HCT116 (cell line): ENCODE measurements at regions not wholly inside any gene's neighbourhood (a gene's known extent, or its start where the extent isn't known, plus 50 kb on each side); places are given as distances from the start of the nearest gene placed in this dataset.

ENCODE experiments used
- ATAC-seq: fragments of 200-7000 bp; cut with Tn5 transposase; 2 replicates; pipeline ENCODE4 v1.9.1; 2020; ENCODE audit warnings: mild to moderate bottlenecking, moderate library complexity
- BruUV-seq: library from RNA; stranded (reverse); fragments of 400-500 nt; replicated peaks from 2 replicates; lab custom pipeline; 2021; lab: Mats Ljungman, UMichigan
- CTCF ChIA-PET: fragments of 300-600 bp; sonication (Branson Sonifier 250); formaldehyde crosslinking; loops from one replicate; lab custom pipeline; 2021; ENCODE audit warnings: antibody characterized with exemption; lab: Charles Lee
- POLR2A ChIA-PET: fragments of 300-600, 350-600 bp; sonication (Branson Sonifier 250); formaldehyde crosslinking; loops from one replicate; lab custom pipeline; 2021; ENCODE audit warnings: antibody characterized with exemption; lab: Charles Lee
- RAD21 ChIA-PET, 2 experiments: fragments of 300-600 bp; sonication (Branson Sonifier 250); formaldehyde crosslinking; loops; one replicate each; lab custom pipeline; 2023; ENCODE audit warnings: low total read pairs in 2 of 2; ENCODE audit not compliant: uncharacterized antibody in 2 of 2, unreplicated experiment in 2 of 2, low non-redundant PET in 1 of 2; lab: Charles Lee
- DNase-seq: peaks from one replicate; pipeline ENCODE4 v3.0.0-alpha.2; 2010; ENCODE audit warnings: low read depth, low spot score
- H2AFZ ChIP-seq: fragments of 200-600 bp; shearing (Covaris generic), sonication (generic); 2 replicates; pipeline ENCODE4 v1.6.1; 2017; ENCODE audit warnings: low read depth, mixed run types, mixed read lengths, antibody characterized with exemption, low read length; ENCODE audit not compliant: poor library complexity, severe bottlenecking
- H3K27ac ChIP-seq: 2 replicates; pipeline ENCODE4 v1.5.1; 2012; ENCODE audit warnings: low read depth, low read length
- H3K27me3 ChIP-seq: fragments of 200-600 bp; sonication (generic); 2 replicates; pipeline ENCODE4 v1.6.1; 2016; ENCODE audit warnings: mixed run types, low read length, mixed read lengths; ENCODE audit not compliant: insufficient read depth
- H3K36me3 ChIP-seq, 2 experiments: fragments of 200-500 bp in 1 of 2; fragments of 200-600 bp in 1 of 2; sonication (Bioruptor generic) in 1 of 2; sonication (generic) in 1 of 2; 2 replicates each; pipeline versions ENCODE4 v1.5.1 to v1.6.1; 2014 to 2016; ENCODE audit warnings: low read length in 2 of 2, inconsistent platforms in 1 of 2, mixed read lengths in 1 of 2, mixed run types in 1 of 2; ENCODE audit not compliant: insufficient read depth in 2 of 2, control insufficient read depth in 1 of 2
- H3K4me1 ChIP-seq, 2 experiments: fragments of 200-600 bp in 1 of 2; sonication (generic) in 1 of 2; 2 replicates each; pipeline versions ENCODE4 v1.5.1 to v1.6.1; 2012 to 2017; ENCODE audit warnings: low read length in 2 of 2, inconsistent platforms in 1 of 2, mild to moderate bottlenecking in 1 of 2, mixed read lengths in 1 of 2, mixed run types in 1 of 2, moderate library complexity in 1 of 2; ENCODE audit not compliant: insufficient read depth in 2 of 2, control insufficient read depth in 1 of 2
- H3K4me2 ChIP-seq: fragments of 200-600 bp; sonication (generic); 2 replicates; pipeline ENCODE4 v1.6.1; 2017; ENCODE audit warnings: mixed run types, low read length, mixed read lengths
- H3K4me3 ChIP-seq, 2 experiments: fragments of 200-600 bp in 1 of 2; sonication (generic) in 1 of 2; replicated peaks in 1 of 2; 2 replicates each; pipeline ENCODE4 v1.5.1; 2011 to 2016; ENCODE audit warnings: low read length in 2 of 2, control low read depth in 1 of 2, low read depth in 1 of 2, mild to moderate bottlenecking in 1 of 2, mixed read lengths in 1 of 2, mixed run types in 1 of 2
- H3K79me2 ChIP-seq: fragments of 200-600 bp; sonication (generic); 2 replicates; pipeline ENCODE4 v1.6.1; 2017; ENCODE audit warnings: mild to moderate bottlenecking, mixed run types, low read length, moderate library complexity, mixed read lengths; ENCODE audit not compliant: insufficient read depth
- H3K9ac ChIP-seq: fragments of 200-600 bp; sonication (generic); 2 replicates; pipeline ENCODE4 v1.6.1; 2016; ENCODE audit warnings: low read length, mixed read lengths
- H3K9me2 ChIP-seq: fragments of 200-600 bp; sonication (generic), shearing (Covaris generic); 2 replicates; pipeline ENCODE4 v1.6.1; 2017; ENCODE audit warnings: mixed run types, mild to moderate bottlenecking, moderate library complexity; ENCODE audit not compliant: insufficient read depth
- H3K9me3 ChIP-seq, 2 experiments: fragments of 200-500 bp in 1 of 2; fragments of 200-600 bp in 1 of 2; sonication (Bioruptor generic) in 1 of 2; sonication (generic) in 1 of 2; 2 replicates each; pipeline ENCODE4 v1.6.1; 2014 to 2017; ENCODE audit warnings: low read length in 2 of 2, mixed read lengths in 2 of 2, inconsistent platforms in 1 of 2, low read depth in 1 of 2, mild to moderate bottlenecking in 1 of 2, mixed run types in 1 of 2, moderate library complexity in 1 of 2; ENCODE audit not compliant: control insufficient read depth in 1 of 2, insufficient read depth in 1 of 2
- H4K20me1 ChIP-seq: fragments of 200-600 bp; sonication (generic), shearing (Covaris generic); 2 replicates; pipeline ENCODE4 v1.6.1; 2017; ENCODE audit warnings: mixed run types, mild to moderate bottlenecking, moderate library complexity; ENCODE audit not compliant: insufficient read depth
- CEBPB ChIP-seq: IDR thresholded peaks from 2 replicates; pipeline ENCODE4 v1.6.1; 2012; ENCODE audit warnings: low read depth
- ELF1 ChIP-seq: IDR thresholded peaks from 2 replicates; pipeline ENCODE4 v1.6.1; 2012; ENCODE audit warnings: low read depth, borderline replicate concordance
- EZH2 ChIP-seq: fragments of 200-600 bp; sonication (generic); IDR thresholded peaks from 2 replicates; pipeline ENCODE4 v1.6.1; 2017; ENCODE audit warnings: antibody characterized with exemption, mixed run types
- EZH2phosphoT487 ChIP-seq: fragments of 200-600 bp; IDR thresholded peaks from 2 replicates; pipeline ENCODE4 v1.6.1; 2018; ENCODE audit warnings: antibody characterized with exemption, borderline replicate concordance
- FOSL1 ChIP-seq: IDR thresholded peaks from 2 replicates; pipeline ENCODE4 v1.6.1; 2012; ENCODE audit warnings: low read depth
- RAD21 ChIP-seq: IDR thresholded peaks from 2 replicates; pipeline ENCODE4 v1.6.1; 2012; ENCODE audit warnings: low read depth, mild to moderate bottlenecking
- SIN3A ChIP-seq: IDR thresholded peaks from 2 replicates; pipeline ENCODE4 v1.6.1; 2012; ENCODE audit warnings: low read depth
- SRF ChIP-seq: IDR thresholded peaks from 2 replicates; pipeline ENCODE4 v1.6.1; 2012; ENCODE audit warnings: low read depth
- TCF7L2 ChIP-seq: IDR thresholded peaks from 2 replicates; pipeline ENCODE4 v1.7.0; 2011; ENCODE audit warnings: borderline replicate concordance, inconsistent platforms; ENCODE audit not compliant: insufficient read depth, insufficient read length; ENCODE audit errors: extremely low read depth
- YY1 ChIP-seq: IDR thresholded peaks from 2 replicates; pipeline ENCODE4 v1.6.1; 2011; ENCODE audit warnings: low read length, low read depth, moderate library complexity, mild to moderate bottlenecking; ENCODE audit not compliant: insufficient replicate concordance; ENCODE audit errors: extremely low read depth
- ZFX ChIP-seq: fragments of 450-650 bp; IDR thresholded peaks from 2 replicates; pipeline ENCODE4 v1.6.1; 2017
- ZNF274 ChIP-seq: fragments of 200-500 bp; sonication (Bioruptor generic); IDR thresholded peaks from 2 replicates; pipeline ENCODE4 v1.6.1; 2014; ENCODE audit warnings: mild to moderate bottlenecking, low read depth, low read length, inconsistent platforms
- intact Hi-C: fragments of 100-400 bp; cut with micrococcal nuclease; formaldehyde crosslinking; loops from 2 replicates; pipeline ENCODE4 v1.10.0; 2022
- TF ChIP-seq, protein P1 (sequence below), 3 experiments: fragments of 200-600 bp in 1 of 3; sonication (generic) in 1 of 3; IDR thresholded peaks in 2 of 3; conservative IDR thresholded peaks in 1 of 3; 2 replicates each; pipeline ENCODE4 v1.5.1; 2012 to 2017; ENCODE audit warnings: low read depth in 2 of 3, low read length in 2 of 3, antibody characterized with exemption in 1 of 3, borderline replicate concordance in 1 of 3, control low read depth in 1 of 3, mild to moderate bottlenecking in 1 of 3, mixed read lengths in 1 of 3, mixed run types in 1 of 3, moderate library complexity in 1 of 3; ENCODE audit not compliant: insufficient read depth in 1 of 3
- TF ChIP-seq, protein P2 (sequence below): IDR thresholded peaks from 2 replicates; pipeline ENCODE4 v1.6.1; 2012; ENCODE audit warnings: low read depth

DNA sequence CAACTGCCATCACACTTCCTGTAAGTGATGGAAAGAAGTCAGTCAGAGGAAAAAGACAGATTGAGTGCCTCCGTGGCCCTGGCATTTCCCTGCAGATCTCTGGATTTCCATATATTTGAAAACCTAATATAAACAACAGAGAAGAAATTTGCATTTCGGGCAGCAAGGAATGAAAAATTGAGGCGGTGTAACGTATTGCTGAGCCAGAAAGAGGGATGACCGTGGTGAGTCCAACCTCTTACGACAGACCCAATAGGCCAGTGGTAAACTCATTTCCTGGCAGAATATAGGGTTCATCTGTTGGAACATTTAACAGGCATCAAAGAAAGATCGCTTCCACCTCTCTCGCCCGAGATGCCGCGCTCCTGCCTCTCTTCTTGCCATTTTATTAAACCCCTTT is 336.5 kb downstream of the MIAT start:
- Histone ChIP-seq H3K36me3 (no peaks in the 10 kb centered on the region), H3K27ac (no peak overlapping the region), H2AFZ (no peak overlapping the region), H4K20me1 (no peaks in the 10 kb centered on the region), H3K79me2 (no peaks in the 10 kb centered on the region), H3K4me2 (no peak overlapping the region), H3K4me3 (no peak overlapping the region), H3K4me1 (no peaks in the 10 kb centered on the region), H3K27me3 (peaks cover 81% of the 10 kb centered on the region), H3K9me2 (no peaks in the 10 kb centered on the region), H3K9me3 (no peaks in the 10 kb centered on the region), H3K9ac (no peak overlapping the region)
- ATAC-seq = no peak
- BruUV-seq = no TSS peak
- DNase-seq = no peak
- ChIA-PET POLR2A (no interaction called here), RAD21 (interaction anchor here in 1 of 2 experiments (0.6 kb wide), 1 partner anchor 152 kb away, joined by 7 read pairs; no protein-coding TSS in a partner anchor), CTCF (no interaction called here)
- intact Hi-C loops = no loop called here
- no peak for TF ChIP-seq SRF
- no peak for TF ChIP-seq SIN3A
- TF ChIP-seq, protein P1, sequence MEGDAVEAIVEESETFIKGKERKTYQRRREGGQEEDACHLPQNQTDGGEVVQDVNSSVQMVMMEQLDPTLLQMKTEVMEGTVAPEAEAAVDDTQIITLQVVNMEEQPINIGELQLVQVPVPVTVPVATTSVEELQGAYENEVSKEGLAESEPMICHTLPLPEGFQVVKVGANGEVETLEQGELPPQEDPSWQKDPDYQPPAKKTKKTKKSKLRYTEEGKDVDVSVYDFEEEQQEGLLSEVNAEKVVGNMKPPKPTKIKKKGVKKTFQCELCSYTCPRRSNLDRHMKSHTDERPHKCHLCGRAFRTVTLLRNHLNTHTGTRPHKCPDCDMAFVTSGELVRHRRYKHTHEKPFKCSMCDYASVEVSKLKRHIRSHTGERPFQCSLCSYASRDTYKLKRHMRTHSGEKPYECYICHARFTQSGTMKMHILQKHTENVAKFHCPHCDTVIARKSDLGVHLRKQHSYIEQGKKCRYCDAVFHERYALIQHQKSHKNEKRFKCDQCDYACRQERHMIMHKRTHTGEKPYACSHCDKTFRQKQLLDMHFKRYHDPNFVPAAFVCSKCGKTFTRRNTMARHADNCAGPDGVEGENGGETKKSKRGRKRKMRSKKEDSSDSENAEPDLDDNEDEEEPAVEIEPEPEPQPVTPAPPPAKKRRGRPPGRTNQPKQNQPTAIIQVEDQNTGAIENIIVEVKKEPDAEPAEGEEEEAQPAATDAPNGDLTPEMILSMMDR (IDR thresholded peaks at IDR 0.05 in 2 of 3, conservative IDR thresholded peaks at IDR 0.05 in 1 of 3; ENCODE audit: borderline replicate concordance in 1 of 3, insufficient read depth in 1 of 3, low read depth in 2 of 3, low read length in 2 of 3) = no peak
- no peak for TF ChIP-seq EZH2phosphoT487
- TF ChIP-seq ELF1 = no peak
- no peak for TF ChIP-seq ZFX
- no peak for TF ChIP-seq CEBPB
- no peak for TF ChIP-seq FOSL1

- Histone ChIP-seq H3K4me3 (no peak overlapping the region), H3K27ac (no peak overlapping the region), H3K9ac (no peak overlapping the region), H3K9me2 (no peaks in the 10 kb centered on the region), H3K4me2 (no peak overlapping the region), H3K36me3 (no peaks in the 10 kb centered on the region), H4K20me1 (no peaks in the 10 kb centered on the region), H3K9me3 (no peaks in the 10 kb centered on the region), H3K79me2 (no peaks in the 10 kb centered on the region), H2AFZ (no peak overlapping the region), H3K4me1 (no peaks in the 10 kb centered on the region), H3K27me3 (peaks cover 84% of the 10 kb centered on the region)
- ATAC-seq (no peak), DNase-seq (no peak)
- intact Hi-C loops = no loop called here
- BruUV-seq = no TSS peak
- POLR2A ChIA-PET = no interaction called here
- RAD21 ChIA-PET = no interaction called here
- CTCF ChIA-PET = no interaction called here
- TF ChIP-seq EZH2 (no peak), ZFX (no peak), EZH2phosphoT487 (no peak), TCF7L2 (no peak), CEBPB (no peak), ZNF274 (no peak), YY1 (no peak), SRF (no peak), RAD21 (no peak)
- TF ChIP-seq, protein P2, sequence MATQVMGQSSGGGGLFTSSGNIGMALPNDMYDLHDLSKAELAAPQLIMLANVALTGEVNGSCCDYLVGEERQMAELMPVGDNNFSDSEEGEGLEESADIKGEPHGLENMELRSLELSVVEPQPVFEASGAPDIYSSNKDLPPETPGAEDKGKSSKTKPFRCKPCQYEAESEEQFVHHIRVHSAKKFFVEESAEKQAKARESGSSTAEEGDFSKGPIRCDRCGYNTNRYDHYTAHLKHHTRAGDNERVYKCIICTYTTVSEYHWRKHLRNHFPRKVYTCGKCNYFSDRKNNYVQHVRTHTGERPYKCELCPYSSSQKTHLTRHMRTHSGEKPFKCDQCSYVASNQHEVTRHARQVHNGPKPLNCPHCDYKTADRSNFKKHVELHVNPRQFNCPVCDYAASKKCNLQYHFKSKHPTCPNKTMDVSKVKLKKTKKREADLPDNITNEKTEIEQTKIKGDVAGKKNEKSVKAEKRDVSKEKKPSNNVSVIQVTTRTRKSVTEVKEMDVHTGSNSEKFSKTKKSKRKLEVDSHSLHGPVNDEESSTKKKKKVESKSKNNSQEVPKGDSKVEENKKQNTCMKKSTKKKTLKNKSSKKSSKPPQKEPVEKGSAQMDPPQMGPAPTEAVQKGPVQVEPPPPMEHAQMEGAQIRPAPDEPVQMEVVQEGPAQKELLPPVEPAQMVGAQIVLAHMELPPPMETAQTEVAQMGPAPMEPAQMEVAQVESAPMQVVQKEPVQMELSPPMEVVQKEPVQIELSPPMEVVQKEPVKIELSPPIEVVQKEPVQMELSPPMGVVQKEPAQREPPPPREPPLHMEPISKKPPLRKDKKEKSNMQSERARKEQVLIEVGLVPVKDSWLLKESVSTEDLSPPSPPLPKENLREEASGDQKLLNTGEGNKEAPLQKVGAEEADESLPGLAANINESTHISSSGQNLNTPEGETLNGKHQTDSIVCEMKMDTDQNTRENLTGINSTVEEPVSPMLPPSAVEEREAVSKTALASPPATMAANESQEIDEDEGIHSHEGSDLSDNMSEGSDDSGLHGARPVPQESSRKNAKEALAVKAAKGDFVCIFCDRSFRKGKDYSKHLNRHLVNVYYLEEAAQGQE = no peak
These were observed 337.4 kb downstream of the MIAT start for GRCh38 chr22:26994801-26995200.
